ENCODE measurements at regions not wholly inside any gene's neighbourhood (a gene's known extent, or its start where the extent isn't known, plus 50 kb on each side); places are given as distances from the start of the nearest gene placed in this dataset.
A peak's percentile ranks its signal among the peaks of the same experiment; 100 is the strongest.

DNA sequence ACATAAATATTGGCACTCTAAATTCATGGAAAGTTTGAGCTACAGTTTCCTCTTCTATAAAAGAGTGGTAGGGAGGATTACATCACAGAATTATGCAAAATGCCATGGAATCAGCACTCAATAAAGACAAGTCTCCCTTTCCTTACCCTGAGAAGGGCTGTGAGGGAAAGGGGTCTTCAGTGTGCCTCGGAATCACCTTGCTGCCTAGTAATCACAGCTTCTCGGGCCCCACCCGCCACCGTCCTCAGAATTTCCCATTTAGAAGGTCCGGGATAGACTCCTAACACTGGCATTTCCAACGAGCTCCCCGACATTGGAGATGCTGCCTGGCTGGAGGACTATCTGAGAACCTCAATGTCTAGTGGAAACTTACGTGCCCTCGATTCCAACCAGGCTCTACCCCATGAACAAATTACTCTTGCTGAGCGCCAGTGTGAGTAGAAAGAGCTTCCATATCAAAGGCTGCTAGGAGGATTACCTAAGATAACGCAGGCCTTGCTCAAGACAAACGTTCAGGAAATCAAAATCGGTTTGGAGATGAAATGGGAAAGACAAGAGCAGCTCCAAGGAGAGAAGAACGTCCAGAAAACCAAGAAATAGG lies 92.1 kb upstream of the CHD2 start:
- Histone ChIP-seq H3K9ac (ENCODE audit: low read depth in 2 of 2, low read length in 2 of 2) (peak overlapping the region; percentile 12 to 69), H3K4me1 (peaks cover 7% of the 10 kb centered on the region), H3K27ac (peak overlapping the region; percentile 98), H3K36me3 (no peaks in the 10 kb centered on the region), H3K27me3 (no peaks in the 10 kb centered on the region), H3K4me3 (peak overlapping the region; percentile 29), H3K9me3 (no peaks in the 10 kb centered on the region)
- DNase-seq: peak; percentile 48
- TF ChIP-seq, protein P1, sequence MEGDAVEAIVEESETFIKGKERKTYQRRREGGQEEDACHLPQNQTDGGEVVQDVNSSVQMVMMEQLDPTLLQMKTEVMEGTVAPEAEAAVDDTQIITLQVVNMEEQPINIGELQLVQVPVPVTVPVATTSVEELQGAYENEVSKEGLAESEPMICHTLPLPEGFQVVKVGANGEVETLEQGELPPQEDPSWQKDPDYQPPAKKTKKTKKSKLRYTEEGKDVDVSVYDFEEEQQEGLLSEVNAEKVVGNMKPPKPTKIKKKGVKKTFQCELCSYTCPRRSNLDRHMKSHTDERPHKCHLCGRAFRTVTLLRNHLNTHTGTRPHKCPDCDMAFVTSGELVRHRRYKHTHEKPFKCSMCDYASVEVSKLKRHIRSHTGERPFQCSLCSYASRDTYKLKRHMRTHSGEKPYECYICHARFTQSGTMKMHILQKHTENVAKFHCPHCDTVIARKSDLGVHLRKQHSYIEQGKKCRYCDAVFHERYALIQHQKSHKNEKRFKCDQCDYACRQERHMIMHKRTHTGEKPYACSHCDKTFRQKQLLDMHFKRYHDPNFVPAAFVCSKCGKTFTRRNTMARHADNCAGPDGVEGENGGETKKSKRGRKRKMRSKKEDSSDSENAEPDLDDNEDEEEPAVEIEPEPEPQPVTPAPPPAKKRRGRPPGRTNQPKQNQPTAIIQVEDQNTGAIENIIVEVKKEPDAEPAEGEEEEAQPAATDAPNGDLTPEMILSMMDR (IDR thresholded peaks at IDR 0.05): no peak
- intact Hi-C loops (cut with DNase I): loop anchor here (5.0 kb wide), 1 partner anchor 94 kb away; the partner anchor contains the start of gene CHD2

DNA sequence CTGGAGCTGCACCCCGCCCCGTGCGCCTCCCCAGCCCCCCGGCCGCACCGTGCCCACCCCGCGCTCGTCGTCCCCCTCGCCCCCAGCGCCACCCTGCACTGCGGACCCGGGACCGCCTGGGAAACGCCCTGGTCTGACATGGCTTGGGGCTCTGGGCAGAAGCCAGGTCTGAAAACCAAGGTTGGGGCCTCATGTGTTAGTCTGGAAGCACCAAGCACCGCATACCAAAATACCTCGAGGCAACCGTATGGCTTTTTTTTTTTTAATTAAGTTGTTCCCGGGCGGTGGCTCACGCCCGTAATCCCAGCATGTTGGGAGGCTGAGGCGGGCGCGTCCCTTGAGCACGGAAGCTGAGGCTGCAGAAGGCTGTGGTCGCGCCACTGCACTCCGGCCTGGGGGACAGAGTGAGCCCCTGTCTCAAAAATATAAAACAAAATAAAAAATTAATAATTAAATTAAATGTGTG lies 91.5 kb upstream of the CHD2 start:
- H3K27ac ChIP-seq: peak overlapping the region; percentile 98
- no peaks in the 10 kb centered on the region for H3K27me3 ChIP-seq
- peak; percentile 66 for DNase-seq
- TF ChIP-seq, protein P1 (IDR thresholded peaks at IDR 0.05): no peak
- no peaks in the 10 kb centered on the region for H3K36me3 ChIP-seq
- intact Hi-C loops (cut with DNase I): loop anchor here (5.0 kb wide), 1 partner anchor 94 kb away; the partner anchor contains the start of gene CHD2
- H3K4me1 ChIP-seq: peaks cover 3% of the 10 kb centered on the region
- peak overlapping the region; percentile 29 for H3K4me3 ChIP-seq
- H3K9ac ChIP-seq (ENCODE audit: low read depth in 2 of 2, low read length in 2 of 2): peak overlapping the region; percentile 69 to 86
- H3K9me3 ChIP-seq: no peaks in the 10 kb centered on the region

DNA sequence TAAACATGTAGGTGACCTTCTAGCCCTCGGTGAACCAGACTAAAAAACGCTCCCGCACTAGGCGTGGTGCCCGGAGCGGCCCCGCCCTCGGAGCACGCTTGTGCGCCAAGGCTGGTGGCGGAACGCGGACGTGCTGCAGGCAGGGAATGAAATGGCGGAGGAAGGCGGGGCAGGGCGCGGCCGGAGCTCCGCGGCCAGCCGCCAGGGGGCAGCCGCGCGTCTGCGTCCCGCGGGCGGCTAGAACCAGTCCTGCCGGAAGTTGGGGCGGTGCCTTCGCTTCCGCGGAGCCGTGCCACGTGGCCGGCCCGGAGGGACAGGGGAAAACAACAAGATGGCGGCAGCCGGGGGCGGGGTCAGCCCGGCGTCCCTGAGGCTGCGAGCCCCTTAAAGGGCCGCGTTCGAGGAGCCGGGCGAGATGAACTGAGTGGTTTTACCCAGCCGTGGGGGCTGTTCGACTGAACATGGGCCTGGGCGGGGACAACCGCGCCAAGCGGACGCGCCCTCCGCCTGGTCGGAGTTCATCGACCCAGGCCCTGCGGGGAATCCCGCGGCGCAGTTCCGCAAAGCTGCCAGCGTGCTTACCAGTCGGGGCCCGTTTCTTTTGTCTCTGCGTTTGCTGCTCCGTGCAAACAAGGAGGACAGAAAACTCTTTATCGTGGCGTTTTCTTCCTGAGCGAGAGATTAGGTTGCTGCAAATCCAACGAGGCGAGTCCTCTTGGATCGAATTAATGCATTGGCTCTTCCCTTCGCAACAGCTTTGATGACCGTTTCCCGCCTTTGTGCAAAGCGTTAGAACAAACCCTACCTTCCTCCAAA lies 90.9 kb upstream of the CHD2 start:
- Histone ChIP-seq H3K27ac (peak overlapping the region; percentile 98), H3K4me1 (peaks cover 3% of the 10 kb centered on the region), H3K9ac (ENCODE audit: low read depth in 2 of 2, low read length in 2 of 2) (peak overlapping the region; percentile 80 to 87), H3K9me3 (no peaks in the 10 kb centered on the region), H3K36me3 (no peaks in the 10 kb centered on the region), H3K4me3 (peak overlapping the region; percentile 29), H3K27me3 (no peaks in the 10 kb centered on the region)
- DNase-seq: peak; percentile 98
- TF ChIP-seq, protein P1 (IDR thresholded peaks at IDR 0.05): peak; percentile 96
- intact Hi-C loops (cut with DNase I): loop anchor here (5.0 kb wide), 1 partner anchor 93 kb away; the partner anchor contains the start of gene CHD2

DNA sequence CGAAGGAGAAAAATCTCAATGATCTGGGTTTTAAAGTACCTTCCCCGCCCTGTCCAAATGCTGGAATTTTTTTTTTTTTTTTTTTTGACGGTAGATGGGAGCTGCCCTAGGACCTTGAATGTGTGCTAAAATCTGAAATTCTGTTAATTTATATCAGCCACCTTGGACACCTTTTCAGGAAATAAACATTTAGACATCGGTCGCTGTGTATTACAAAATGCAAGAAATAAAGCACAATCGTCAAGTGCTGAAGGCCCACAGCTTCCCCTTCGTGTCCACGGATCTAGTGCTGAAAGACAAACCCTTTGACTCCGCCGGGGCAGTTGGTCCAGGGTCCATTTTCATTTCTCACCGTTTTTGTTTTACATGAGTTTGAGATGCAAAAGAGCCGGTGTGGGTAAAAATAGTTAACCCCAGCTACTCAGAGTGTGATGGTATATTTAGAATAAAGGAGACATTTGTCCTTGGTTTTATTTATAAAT lies 90.2 kb upstream of the CHD2 start:
- TF ChIP-seq, protein P1 (IDR thresholded peaks at IDR 0.05): no peak
- H3K4me1 ChIP-seq: no peaks in the 10 kb centered on the region

DNA sequence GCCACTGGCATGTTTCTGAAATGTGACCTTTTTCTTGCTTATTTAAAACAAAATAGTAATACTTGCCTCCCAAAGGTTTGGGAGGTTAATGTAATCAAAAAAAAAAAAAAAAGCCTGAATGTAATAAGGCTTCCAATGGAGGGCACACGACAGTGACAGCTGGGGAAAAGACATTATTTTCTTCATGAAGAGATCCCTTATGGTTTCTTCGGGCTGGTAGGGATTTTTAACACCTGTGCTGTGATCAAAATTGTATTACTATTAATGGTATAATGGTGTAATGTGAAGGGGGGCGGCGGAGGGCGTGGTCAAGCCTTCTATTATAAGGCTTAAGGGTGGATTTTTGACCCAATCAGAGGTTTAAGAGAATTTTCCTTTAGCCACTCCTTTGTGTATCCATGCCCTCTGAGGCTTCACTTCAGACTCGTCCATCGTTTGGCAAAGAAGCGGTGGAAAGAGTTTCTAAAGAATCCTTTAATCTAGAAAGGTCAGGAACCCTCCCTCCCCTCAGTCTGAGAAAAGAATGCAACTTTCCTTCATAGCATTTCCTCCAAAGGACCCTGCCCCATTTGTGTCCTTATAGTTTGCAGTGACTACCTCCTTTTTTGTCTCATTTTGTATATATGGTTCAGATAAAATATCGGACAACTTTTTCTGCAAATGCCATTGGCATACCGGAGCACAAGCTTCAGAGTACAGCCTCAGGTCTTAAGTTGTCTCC lies 89.5 kb upstream of the CHD2 start:
- H3K4me1 ChIP-seq: no peaks in the 10 kb centered on the region
- peak; percentile 86 for DNase-seq
- TF ChIP-seq, protein P1 (IDR thresholded peaks at IDR 0.05): no peak
- H3K36me3 ChIP-seq: no peaks in the 10 kb centered on the region
- H3K4me3 ChIP-seq: peak overlapping the region; percentile 29
- H3K9me3 ChIP-seq: no peaks in the 10 kb centered on the region
- no peaks in the 10 kb centered on the region for H3K27me3 ChIP-seq
- peak overlapping the region; percentile 98 for H3K27ac ChIP-seq
- intact Hi-C loops (cut with DNase I): no loop called here
- peak overlapping the region in 1 of 2 donors; percentile 87 for H3K9ac ChIP-seq (ENCODE audit: low read depth in 2 of 2, low read length in 2 of 2)

More for the DNA sequence above, 90.2 kb upstream of the CHD2 start:
- Histone ChIP-seq H3K27ac (peak overlapping the region; percentile 98), H3K36me3 (no peaks in the 10 kb centered on the region), H3K9ac (ENCODE audit: low read depth in 2 of 2, low read length in 2 of 2) (peak overlapping the region; percentile 80 to 87), H3K9me3 (no peaks in the 10 kb centered on the region), H3K4me3 (peak overlapping the region; percentile 29), H3K27me3 (no peaks in the 10 kb centered on the region)
- peak; percentile 63 for DNase-seq
- intact Hi-C loops (cut with DNase I): loop anchor here (5.0 kb wide), 1 partner anchor 92 kb away; the partner anchor contains the start of gene CHD2
